ENCODE measurements at regions not wholly inside any gene's neighbourhood (a gene's known extent, or its start where the extent isn't known, plus 50 kb on each side); places are given as distances from the start of the nearest gene placed in this dataset.
"Not testable (repeated sequence)": the region's sequence is repeated elsewhere in the genome, so short reads cannot be mapped to it uniquely, and the experiment has no call there.

DNA sequence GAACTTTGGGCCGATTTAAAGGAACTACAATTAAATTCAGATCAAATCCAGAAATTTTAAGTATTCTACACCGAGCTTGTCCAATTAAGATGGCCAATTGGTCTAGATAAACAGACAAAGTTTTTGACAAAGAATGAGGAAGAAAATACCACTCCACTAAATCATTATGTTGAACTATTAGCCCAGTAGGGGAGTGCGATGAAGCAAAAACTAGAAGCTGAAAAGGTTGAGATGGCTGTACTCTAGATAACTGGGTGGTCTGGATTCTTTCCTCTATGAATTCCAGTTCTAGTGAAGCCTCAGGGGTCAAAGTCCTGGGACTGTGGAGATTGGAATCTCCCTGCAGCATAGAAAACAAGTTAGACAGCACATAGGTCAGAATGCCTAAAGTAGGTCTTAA, 418.9 kb upstream of the IMPG1 start:
- DNase-seq: not testable (repeated sequence)

DNA sequence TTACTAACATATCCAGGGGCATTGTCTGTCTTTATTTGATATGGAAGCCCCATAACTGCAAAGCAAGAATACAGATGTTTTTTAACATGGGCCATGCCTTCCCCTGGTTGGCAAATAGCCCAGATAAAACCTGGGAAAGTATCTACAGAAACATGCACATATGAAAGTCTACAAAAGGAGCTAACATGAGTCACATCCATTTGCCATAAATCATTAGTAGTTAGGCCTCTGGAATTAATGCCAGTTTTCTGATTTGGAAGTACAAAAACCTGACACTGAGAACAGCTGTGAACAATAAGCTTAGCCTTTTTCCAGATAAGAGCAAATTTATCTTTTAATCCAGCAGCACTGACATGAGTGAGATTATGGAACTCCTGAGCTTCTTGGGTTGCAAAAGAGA, 418.0 kb upstream of the IMPG1 start:
- no peak for DNase-seq

GRCh38 chr6:76481101-76481500, 408.6 kb upstream of the IMPG1 start:
- DNase-seq: no peak

GRCh38 chr6:76472858-76473257, 400.4 kb upstream of the IMPG1 start:
- DNase-seq: no peak

GRCh38 chr6:76466286-76466685, 393.8 kb upstream of the IMPG1 start:
- DNase-seq: no peak

GRCh38 chr6:76465410-76465809, 392.9 kb upstream of the IMPG1 start:
- no peak for DNase-seq

- no peak for DNase-seq
These were observed 380.8 kb upstream of the IMPG1 start for GRCh38 chr6:76453270-76453669.

- DNase-seq: no peak
These were observed 379.7 kb upstream of the IMPG1 start for GRCh38 chr6:76451926-76452709.

DNA sequence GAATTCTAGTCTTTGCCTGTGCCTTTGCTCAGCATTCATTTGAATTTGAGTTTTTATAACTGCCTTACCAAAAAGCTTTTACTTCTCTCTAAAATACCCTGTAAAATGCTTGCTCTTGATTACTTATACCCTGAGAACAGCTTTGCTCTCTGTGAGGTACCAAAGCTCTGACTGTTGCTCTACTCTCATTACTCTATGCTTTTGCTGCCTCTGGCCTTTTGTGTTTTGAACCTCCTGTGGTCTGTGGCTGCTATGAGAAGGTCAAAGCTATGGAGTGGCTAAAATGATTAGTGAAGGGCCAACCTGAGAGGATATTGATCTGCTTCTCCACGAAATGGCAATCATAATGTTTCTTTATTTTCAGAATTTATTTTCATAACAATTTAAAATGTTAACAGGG, 375.6 kb upstream of the IMPG1 start:
- DNase-seq: no peak

DNA sequence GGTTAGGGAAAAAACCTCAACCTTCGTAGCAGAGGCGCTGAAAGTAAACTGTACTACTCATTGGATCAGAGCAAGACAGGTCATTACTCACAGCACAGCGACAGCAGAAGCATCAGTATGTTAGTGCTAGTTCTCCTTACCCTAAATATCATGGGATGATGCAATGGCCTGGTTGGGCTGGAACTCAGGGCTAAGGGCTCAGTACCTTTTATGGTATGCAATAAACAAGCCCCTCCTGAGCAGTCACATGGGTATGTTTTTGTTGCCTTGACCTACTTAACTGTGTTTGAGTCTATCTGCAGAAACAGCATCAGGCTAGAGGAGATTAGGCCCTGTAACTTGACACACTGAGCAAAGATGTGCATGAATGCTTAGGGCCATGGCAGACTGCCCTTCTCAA, 369.4 kb upstream of the IMPG1 start:
- no peak for DNase-seq

GRCh38 chr6:76439811-76440210, 367.3 kb upstream of the IMPG1 start:
- DNase-seq: no peak

DNA sequence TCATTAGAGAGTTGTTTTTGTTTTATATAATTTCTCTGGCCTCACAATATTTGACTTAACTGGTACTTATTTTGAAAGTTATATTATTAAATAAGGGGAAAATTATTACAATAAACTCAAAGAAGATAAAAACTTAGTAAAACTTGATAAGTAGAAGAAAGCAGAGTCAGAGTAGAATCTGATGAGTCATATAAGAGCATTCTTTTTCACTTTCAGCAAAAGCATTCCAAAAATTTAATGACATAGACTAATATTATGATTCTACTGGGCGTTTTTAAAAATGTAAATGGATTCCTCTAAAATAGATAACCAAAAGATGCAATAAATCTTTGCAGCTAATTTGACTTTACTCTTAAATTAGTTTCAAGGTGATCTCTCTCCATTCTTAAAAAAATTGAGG, 366.3 kb upstream of the IMPG1 start:
- no peak for DNase-seq

GRCh38 chr6:76435174-76435573, 362.7 kb upstream of the IMPG1 start:
- DNase-seq: no peak

- DNase-seq: no peak
These were observed 350.2 kb upstream of the IMPG1 start for GRCh38 chr6:76422511-76423213.

DNA sequence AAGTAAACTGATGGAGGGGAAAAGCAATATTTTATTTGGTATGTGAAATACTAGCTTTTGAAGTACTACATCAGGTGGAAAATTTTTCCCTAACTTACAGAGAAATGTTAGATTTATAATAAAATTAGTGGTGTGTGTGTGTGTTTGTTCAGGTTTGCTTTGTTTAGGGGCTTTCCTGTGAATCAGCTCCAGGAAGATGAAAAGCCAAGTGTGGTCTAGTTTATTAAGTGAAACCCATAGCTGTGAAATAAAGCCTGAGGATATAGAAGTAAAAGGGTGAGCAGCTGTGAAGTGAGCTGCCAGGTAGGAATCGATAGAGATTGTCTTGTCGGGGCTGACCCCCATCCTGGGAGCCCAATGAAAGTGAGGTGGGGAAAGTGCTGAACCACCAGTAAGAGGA, 347.6 kb upstream of the IMPG1 start:
- DNase-seq: no peak

DNA sequence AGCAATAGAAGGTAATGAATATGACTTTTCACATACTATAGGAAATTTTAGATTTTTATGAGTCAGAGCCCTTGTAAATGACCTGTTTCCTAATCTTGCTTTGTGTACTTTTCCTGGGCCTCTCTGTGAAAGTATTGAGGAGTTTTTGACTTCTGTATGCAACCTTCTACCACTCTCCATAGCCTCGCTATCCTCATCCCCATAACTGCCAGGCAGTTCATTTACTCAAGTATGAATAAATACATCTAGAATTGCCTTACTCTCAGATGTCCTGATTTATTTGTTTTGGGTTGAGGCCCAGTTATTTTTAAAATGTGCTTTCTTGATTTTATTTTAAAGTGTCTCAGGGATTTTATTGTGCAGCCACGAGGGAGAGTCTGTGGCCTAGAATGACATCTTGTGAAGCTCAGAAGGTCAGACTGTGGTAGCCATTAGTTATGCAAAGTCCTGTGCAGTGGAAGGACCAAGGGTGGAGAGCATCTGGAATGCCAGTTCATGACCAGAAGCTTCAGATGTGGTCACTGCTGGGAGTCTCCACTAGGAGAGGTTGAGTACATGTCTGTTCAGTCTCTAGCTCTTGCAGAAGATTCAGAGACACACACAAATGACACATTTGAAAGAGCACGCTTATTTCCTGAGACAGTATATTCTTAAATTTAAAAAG, 346.2 kb upstream of the IMPG1 start:
- DNase-seq: no peak

- no peak for DNase-seq
These were observed 344.6 kb upstream of the IMPG1 start for GRCh38 chr6:76416821-76417605.

GRCh38 chr6:76403064-76403463, 330.6 kb upstream of the IMPG1 start:
- DNase-seq: no peak

DNA sequence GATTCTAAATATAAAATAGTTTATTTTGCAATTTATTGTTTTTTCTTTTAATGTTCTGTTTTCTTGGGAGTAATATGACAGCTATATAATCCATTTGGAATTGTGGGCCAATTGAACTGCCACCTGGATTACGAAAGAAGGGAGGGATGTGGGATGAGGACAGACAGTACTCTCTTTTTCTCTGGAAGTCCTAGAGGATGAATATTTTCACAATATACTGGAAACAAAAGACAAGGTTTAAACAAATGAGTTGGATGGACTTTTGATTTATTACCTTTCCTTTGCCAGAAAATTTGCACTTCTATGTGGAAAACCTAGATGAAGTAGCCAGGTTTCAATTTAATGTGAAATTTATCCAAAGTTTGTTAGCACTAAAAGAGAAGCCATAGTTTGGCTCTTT, 325.5 kb upstream of the IMPG1 start:
- no peak for DNase-seq

DNA sequence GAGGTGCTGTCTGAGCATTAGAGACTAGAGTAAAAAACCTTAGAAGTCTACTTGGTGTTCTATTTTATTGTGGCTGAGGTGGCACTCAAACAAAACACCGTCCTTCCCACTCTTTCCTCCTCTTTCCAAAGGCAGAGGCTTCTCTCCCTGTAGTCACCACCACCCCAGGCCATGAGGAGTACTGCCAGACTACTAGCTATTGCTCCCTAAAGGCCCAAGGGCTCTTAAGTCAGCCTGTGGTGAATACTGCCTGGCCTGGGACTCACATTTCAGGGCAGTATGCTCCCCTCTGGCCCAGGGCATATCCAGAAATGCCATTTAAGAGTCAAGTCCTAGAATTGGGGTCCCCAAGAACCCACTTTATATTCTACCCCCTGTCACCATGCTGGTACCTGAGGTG, 309.7 kb upstream of the IMPG1 start:
- no peak for DNase-seq

DNA sequence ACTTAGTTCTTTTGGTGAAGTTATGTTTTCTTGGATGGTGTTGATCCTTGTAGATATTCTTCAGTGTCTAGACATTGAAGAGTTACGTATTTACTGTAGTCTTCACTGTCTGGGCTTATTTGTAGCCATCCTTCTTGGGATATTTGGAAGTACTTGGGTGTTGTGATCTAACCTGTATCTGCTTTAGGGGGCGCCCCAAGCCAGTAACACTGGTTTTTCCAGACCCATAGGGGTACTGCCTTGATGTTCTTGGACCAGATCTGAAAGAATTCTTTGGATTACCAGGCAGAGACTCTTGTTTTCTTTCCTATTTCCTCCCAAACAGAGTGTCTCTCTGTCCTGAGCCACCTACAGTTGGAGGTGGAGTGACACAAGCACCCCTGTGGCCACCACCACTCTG, 309.1 kb upstream of the IMPG1 start:
- no peak for DNase-seq

DNA sequence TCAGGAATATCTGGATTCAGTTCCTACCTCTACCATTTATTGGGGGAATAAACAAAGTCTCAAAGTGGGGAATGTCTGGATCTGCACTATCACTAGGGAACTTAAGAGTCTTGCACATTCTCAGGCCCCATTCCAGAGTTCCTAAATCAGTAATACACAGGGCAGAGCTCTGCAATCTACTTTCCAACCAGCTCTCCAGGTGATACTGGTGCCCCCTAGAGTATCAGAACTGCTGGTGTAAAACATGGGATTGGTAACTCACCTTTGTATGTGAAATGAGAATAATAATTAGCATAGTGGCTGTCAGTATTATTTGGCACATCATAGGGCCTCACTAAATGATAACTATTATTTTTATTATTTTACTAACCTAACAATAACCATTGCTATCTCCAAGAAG, 278.8 kb upstream of the IMPG1 start:
- DNase-seq: no peak

DNA sequence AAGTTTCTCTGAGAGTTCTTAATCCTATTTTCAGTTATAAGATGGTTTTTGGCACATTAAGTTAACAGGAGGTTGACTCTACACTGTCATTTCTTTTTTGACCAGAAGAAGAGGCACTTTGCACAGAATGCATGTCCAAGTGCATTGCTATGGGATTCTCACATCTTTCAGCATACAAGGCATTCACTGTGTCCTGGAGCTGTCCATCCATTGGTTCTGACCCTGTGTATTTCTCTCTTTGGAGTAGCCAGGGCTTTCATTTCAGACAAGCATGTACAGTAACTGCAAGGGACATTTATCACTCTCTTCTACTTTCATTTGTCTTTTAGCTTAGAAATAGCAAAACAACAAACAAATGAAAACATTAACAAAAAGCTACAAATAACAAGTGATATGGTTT, 275.1 kb upstream of the IMPG1 start:
- no peak for DNase-seq
